ENCODE measurements at regions not wholly inside any gene's neighbourhood (a gene's known extent, or its start where the extent isn't known, plus 50 kb on each side); places are given as distances from the start of the nearest gene placed in this dataset.

DNA sequence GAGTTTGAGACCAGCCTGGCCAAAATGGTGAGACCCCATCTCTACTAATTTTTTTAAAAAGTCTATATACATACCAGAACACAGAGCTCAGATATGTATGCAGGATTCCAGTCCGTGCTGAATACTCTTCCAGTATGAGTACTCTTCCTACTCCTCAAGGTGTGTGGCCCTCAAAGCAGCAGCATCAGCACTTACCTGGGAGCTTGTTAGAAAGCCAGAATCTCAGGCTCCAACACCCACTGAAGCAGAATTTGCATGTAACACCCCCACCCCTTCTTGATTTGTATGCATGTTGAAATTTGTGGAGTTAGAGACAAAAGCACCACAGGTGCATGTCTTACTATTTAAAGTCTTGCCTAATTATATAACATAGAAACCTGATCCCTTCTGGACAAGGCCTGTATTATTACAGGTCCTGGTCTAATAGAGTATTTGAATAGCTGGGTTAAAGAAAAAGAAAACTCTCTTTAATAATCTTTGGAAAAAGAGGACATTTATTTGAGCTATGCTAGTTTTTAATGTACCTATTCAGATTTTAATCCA is 50.3 kb upstream of the NFE2L2 start:
- DNase-seq: no peak

DNA sequence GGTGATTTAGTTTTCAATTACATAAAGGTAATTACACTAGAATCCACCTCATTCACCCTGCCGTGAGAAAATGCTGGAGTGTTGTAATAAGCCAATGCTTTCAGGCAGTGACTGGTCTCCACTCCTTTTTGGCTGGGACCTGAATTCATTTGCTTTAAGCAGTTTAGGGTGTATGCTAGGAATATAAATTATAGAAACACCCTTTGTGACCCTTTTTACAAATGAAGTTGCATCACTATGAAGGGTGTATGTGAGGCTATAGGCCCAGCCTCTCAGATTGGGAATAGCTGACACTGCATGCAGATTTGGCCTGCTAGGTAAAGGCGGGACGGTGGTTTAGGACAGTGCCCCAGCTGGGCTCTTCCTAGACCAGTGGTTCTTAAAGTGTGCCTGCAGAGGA is 50.8 kb upstream of the NFE2L2 start:
- no peak for DNase-seq

DNA sequence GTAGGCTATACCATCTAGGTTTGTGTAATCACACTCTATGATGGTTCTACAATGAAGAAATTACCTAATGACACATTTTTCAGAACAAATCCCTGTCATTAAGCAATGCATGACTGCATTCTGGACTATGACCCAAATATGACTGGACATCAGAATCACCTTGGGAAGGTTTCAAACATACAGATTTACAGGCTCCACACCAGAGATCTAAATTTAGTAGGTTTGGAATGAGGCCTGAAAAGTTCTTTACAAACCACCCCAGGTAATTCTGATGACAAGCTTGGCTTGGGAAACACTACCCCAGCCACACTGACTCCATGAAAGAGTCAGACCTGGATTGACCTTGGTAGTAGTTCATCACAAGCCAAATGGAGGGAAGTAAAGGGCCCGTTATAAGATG is 52.2 kb upstream of the NFE2L2 start:
- no peak for DNase-seq

DNA sequence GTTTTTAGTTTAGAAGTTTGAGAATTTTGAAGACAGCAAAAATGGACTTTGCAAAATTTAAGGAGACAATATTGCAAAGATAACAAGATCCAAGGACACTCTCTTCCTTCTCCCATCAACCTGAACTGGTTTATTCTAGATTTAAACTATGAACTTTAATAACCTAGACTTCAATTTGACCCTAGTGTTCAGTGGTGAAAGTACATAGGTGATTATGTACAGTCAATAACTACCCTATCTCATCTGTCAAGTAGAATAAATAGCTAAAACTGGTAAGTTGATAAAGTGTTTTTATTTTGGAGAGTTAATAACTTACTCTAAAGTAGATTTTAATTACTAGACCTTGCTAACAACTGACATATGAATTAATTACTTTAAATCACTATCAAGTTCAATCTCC is 52.9 kb upstream of the NFE2L2 start:
- no peak for DNase-seq

DNA sequence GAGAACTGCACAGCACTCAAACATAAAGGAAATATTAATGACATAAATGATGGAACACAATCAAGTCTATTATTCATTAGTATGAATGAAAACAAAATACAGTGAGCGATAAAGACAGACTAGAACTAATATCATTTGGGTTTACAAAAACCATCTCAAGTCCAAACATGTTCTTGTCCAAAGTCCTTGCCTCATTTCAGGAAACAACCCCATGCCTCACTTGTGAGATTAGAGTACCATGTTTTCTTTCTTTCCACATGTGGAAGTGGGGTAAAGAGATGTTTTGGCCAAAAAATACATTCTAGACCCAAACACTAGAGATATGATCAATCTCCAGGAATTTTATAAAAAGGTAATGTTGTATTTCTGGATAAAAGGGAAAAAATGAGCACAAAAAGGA is 53.3 kb upstream of the NFE2L2 start:
- no peak for DNase-seq

DNA sequence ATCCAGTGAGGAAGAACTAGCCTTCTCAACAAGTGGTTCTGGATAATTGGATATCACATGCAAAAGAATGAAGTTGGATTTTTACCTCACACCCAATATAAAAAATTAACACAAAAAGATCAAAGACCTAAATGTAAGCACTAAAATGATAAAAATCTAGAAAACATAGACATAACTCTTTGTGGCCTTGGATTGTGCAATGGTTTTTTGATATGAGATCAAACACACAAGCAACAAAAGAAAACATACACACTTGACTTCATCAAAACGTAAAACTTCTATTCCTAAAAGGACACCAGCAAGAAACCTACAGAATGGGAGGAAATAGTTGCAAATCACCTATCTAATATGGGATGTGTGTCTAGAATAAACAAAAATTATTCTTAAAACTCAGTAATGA is 54.1 kb upstream of the NFE2L2 start:
- no peak for DNase-seq

DNA sequence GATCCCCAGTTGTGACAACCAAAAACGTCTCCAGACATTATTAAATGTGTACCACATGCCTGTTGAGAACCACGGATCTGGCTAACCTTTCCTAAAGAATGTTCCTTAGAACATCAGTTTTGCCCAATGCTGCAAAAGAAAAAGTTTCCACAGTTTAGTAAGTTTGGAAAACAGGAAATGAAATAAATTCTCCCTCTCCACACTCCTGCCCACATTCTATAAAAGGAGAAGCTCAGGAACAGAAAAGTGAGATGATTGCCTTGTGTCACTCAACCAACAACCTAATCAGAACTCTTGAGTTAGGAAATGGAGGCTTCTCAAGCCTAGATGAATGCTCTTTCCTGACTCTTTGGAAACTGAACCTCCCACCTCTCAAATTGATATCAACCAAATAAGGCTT is 56.1 kb upstream of the NFE2L2 start:
- DNase-seq: no peak

DNA sequence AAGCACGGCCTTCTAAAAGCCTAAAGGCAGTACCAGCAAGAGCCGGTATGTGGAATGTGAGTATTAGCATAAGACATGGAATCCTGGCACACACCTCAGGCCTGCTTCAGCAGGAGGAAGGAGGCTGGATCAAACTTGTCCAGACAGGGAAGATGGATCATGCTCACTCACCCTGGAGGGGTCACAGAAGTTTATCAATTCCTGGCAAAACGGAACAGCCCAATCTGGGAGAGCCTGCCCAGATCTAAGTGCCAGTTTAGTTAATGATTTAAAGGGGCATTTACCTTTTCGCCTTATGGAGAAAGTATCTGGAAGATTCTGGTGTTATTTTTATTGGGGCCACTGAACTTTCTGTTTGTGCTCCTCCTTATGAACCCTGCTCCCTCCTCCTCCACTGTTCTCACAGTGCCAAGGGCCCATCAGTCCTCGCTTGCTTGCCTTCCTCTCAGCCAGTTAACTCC is 58.3 kb upstream of the NFE2L2 start:
- no peak for DNase-seq

DNA sequence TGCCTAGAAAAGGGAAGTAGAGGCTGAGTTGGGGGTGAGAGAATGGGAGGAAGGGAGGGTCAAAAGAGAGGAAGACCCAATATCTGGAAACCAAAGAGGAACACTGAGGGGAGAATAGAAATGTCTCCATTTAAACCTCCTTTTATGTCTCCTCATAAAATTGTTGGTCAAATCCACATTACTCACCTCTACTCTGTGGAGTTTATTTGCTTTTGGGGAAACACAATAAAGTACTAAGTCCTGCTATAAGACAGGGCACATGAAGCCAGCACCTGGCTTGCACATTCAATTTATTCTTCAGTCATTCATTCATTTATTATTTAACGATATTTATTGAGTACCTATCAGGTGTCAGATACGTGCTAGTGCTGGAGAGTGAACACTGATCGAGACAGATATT is 60.3 kb upstream of the NFE2L2 start:
- no peak for DNase-seq

DNA sequence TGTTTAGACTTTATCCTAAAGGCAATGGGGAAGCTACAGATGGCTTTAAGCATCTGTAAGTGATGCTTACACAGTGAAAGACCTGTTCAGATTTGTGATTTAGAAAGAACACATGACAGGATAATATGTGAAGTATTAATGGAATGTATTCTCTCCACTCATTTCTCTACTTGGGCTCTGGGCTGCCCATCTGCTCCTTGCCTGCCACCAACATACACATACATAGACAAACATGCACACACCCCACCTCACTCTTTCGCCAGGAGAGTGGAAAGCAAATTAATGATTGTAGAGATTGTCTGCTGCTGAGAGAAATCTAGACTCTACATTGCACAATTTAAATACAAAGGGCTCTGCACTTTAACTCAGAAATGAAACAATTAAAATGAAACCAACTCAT is 61.0 kb upstream of the NFE2L2 start:
- DNase-seq: no peak

DNA sequence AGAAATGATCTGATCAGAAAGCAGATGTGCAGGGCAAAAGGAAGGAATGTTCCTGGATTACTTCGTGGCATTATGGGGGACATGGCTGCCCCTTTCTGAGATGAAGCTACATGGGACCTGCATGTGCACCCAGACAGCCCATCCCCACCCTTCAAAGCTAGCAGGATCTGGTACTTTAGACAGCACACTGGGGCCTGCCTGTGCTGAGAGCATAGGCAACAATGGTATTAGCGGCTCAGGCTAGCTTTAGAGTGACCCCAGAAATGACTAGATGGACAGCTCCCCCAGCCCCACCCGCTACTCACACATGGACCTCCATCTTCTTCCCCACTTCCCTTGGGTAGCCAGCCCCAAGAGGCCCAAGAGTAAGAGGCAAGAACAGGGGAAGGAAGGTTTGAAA is 61.5 kb upstream of the NFE2L2 start:
- DNase-seq: no peak

DNA sequence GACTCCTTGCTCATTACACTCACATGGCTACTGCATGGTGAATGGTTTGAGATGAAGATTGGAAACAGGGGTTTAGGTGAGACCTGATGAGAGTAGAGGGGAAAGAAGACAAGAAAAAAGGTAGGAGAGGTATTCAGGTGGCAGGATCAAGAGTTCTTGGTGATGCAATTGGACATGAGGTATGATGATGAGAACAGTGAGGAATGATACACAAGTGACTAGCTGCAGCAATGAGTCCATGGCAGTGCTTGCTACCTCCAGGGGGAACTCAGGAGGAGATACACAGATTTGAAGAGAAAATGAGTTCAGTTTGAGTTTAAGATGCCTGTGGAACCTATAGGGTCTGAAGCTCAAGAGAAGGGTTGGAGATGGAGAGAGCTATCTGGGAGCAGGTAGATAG is 62.1 kb upstream of the NFE2L2 start:
- no peak for DNase-seq

DNA sequence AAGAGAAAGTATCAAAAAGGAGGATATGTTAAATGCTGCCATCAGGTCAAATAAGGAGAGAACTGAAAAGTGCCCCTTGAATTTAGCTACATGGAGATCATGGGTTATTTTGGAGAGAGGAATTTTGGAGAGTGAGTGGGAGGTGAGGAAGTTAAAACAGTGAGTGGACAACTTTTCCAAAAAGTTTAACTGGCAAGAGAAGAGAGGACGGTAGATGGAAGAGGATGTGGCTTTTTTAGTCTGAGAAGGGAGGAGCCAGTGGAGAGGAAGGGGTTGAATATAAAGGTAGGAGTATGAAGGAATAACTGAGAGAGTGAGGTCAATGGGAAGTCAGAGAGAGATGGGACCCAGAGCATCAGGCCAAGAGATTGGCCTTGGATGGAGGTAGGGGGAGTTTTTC is 62.5 kb upstream of the NFE2L2 start:
- DNase-seq: no peak

DNA sequence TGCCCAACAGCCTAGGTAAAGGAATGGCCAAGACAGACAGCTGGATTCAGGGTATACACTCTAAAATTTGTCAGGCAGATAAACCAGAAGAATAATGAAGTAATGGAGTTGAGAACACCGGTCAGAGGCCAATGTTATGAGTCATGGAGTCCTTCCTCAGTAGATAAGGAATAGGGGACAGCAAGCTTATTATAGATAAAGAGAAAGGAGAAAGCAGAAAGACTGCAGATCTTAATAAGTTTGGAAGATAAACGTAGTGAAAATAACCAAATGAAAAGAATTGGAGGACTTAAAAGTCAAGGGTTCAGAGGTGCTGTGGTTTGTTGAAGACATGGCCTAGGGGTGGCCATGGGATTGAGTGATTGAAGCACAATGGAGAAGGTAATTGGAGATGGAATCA is 63.5 kb upstream of the NFE2L2 start:
- peak; percentile 77 for DNase-seq

DNA sequence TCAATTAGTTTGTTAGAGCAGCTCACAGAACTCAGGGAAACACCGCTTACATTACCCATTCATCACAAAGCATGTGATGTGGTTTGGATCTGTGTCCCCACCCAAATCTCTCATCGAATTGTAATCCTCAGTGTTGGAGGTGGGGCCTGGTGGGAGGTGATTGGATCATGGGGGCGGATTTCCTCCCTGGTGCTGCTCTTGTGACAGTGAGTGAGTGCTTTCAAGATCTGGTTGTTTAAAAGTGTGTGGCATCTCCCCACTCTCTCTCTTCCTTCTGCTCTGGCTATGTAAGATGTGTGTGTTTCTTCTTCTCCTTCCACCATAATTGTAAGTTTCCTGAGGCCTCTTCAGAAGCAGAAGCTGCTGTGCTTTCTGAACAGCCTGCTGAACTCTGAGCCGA is 63.5 kb upstream of the AGPS start:
- DNase-seq: peak; percentile 47

DNA sequence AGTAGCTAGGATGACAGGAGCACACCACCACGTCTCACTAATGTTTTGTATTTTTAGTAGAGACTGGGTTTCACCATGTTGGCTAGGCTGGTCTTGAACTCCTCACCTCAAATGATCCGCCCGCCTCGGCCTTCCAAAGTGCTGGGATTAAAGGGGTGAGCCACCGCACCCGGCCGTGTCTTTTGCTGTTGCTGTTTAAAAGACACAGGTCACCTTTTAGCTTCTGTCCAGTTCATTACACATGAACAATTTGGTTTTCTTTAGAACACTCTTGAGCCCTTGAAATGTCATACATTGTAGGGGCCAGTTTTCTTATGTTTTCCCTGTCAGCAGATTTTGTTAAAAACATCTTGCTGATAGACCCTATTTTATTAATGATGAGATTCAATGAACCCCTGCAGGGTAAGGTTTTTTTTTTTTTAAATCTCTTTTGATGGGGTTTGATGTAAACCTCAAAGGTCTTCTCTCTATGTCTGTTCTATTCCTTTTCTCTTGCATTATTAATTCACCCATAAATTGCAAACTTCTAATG is 61.0 kb upstream of the AGPS start:
- no peak for DNase-seq

DNA sequence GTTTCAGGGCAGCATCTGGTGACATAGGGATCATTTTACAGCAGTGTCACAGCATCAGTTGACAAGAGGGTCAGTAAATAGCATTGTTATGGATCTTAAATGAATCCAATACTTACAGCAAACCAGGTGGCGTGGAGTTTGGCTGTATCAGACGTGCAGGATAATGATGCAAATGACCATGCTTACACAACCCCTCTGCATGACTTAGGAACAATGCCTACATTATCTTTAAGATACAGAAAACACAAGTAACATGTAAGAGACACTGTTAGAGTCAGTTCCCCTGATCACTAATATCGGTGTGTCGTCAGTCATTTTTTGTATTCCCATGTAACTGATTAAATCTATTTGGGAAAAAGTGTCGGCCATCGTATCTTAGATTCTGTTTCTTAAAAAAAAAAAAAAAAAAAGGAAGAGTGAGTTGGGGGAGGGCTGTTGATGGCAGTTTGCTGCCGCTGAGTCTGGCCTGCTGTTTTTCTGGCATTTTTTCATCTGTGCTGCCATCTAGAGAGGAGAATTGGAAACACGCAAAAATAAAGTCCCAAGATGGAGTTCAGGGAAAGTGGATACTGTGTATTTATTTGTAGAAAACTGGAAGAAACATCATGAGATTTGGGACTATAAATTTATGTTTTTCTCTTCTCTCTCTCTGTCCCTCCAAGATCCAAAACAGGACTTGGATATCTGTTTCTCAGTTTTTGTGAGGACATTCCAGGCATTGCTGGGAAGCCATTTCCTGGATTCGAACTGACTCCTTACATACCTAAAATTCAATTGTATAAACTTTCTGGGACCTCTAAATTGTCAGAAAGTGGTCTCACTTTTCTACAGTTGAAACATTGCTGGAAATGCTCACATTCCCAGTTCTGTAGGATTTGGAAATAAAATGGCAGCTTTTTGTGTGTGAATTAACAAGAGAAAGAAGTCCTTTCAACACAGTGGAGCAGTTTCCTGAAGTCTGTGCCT is 60.3 kb upstream of the AGPS start:
- DNase-seq: peak; percentile 91

DNA sequence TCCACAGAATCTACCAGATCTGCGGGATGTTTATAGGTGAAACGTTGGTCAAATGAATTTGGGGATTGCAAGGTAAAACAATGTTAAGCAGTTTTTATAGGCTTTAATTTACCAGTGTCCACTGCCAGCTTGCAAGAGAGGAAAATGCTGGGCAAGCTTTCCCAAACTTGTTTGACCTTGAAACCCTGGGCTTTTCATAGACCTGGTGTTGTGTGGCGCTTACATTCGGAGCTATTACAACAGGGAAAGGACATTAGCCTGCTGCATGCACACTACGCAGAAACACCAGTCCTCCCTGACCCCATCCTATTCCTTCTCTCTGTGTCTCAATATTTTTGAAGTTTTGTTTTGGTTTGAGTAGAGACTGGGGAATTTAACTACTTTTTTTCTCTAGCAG is 59.6 kb upstream of the AGPS start:
- DNase-seq: no peak

DNA sequence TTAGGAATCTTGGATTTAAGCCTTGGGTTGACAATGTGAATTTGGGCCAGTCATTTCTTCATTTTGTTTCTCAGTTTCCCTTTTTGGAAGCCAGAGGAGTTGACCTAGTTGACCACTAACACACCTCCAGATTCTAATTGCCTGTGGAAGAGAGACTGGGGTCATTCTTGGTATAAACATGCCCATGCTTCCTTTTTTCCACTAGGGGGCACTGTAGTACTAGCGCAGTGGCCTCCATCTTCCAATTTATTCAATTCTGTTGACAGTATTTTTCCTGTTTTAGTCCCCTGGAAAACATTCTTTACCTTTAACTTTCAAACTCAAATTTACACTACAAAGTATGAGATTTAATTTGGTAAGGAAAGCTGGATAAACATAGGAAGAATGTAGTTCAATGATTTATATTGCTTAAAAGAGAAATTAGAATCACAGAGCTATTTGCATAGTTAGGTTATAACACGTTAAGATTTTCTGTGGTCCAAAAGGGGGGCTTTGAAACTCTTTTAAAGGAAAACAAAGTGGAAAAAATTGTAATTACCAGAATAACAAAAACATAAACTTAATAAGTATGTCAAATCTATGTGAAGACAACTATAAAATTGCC is 57.5 kb upstream of the AGPS start:
- peak; percentile 85 for DNase-seq

DNA sequence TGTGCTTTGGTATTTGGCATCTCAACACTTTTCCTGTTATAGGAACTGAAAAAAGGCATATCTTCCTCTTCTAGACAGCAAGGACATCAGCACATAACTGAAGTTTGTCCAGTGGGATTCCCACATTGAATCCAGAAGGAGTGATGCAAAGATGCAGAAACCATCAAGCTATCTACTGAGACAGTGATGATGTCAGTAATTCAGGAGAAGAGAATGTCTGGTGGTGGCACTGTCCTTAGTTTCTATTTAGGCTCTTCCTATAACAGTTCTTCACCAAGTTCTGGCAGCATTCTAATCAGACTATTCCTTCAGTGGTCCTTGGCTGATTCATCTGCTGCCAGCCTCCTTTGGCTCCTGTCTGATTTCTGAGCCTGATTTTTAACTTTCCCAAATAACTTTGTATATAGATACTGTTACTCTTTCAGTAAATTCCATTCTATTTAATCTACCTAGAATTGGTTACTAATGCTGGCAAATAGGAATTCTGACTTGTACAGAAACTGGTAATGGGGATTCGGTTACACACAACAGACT is 56.6 kb upstream of the AGPS start:
- DNase-seq: no peak

DNA sequence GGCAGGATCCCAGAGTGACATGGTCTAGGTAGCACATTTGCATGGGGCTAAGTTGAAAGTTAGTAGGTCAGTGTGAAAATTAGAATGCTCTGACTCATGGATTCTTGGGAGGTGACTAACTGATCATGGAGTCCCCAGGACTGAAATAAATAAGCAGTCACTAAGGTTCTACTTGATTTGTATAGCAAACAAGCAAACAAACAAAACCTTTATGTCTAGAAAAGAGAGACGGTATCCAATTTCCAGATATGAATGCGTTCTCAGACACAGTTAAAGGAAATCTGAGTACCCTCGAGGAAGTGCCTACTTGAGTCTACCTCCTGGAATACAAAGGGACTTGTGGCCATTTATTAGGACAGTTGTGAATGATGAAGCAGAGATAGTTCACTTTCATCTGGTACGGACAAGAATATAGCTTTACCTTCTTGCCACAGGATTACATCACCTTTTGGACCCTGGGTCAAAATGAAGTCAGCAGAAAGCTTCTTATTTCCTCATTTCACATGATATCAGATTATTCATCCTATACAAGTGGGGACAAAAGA is 54.3 kb upstream of the AGPS start:
- no peak for DNase-seq

DNA sequence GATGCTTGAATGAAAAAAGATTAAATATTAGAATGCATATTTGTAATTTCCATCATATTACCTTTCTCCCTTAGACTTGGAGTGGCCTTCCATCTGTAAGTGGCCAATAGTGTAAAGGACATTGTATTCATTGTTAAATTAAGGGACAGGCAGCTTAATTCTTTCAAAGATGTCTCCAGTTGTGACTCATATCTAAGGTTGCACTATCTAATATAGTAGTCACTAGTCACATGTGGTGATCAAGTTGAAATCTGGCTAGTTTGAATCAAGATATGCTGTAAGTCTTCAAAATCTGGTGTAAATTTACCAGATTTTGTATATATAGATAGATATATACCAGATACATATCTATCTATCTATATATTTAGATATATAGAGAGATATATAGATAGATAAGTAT is 52.4 kb upstream of the AGPS start:
- DNase-seq: no peak

DNA sequence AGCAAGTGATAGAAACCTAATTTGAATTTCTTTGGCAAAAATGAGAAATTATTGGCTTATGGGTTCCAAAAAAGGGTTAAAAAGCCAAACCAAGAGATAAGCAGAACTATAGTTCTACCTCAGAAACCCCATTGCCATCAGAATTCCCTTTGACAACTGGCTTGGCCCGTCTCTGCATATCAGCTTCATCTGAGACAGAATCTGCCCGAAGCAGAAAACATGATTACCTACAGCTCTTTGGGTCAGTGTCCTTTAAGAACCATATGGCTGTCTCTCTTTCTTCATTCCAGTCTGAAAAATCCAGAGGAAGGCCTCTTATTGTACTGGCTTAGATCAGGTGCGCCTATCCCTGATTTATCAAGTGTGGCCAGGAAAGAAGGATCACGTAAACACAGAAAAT is 49.8 kb upstream of the AGPS start:
- DNase-seq: no peak
